22Rv1 (cell line): ENCODE measurements at regions not wholly inside any gene's neighbourhood (a gene's known extent, or its start where the extent isn't known, plus 50 kb on each side); places are given as distances from the start of the nearest gene placed in this dataset.

ENCODE experiments used
- ZFX ChIP-seq: fragments of 450-650 bp; IDR thresholded peaks from 2 replicates; pipeline ENCODE4 v1.6.1; 2017; ENCODE audit warnings: antibody characterized with exemption, borderline replicate concordance
- TF ChIP-seq, protein P1 (sequence below): fragments of 450-650 bp; IDR thresholded peaks from 2 replicates; pipeline ENCODE4 v1.5.1; 2017; ENCODE audit warnings: mild to moderate bottlenecking

- TF ChIP-seq, protein P1, sequence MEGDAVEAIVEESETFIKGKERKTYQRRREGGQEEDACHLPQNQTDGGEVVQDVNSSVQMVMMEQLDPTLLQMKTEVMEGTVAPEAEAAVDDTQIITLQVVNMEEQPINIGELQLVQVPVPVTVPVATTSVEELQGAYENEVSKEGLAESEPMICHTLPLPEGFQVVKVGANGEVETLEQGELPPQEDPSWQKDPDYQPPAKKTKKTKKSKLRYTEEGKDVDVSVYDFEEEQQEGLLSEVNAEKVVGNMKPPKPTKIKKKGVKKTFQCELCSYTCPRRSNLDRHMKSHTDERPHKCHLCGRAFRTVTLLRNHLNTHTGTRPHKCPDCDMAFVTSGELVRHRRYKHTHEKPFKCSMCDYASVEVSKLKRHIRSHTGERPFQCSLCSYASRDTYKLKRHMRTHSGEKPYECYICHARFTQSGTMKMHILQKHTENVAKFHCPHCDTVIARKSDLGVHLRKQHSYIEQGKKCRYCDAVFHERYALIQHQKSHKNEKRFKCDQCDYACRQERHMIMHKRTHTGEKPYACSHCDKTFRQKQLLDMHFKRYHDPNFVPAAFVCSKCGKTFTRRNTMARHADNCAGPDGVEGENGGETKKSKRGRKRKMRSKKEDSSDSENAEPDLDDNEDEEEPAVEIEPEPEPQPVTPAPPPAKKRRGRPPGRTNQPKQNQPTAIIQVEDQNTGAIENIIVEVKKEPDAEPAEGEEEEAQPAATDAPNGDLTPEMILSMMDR: no peak
- no peak for TF ChIP-seq ZFX
These were observed 158.8 kb upstream of the SIX2 start for GRCh38 chr2:45167920-45168629.
